ENCODE measurements at regions not wholly inside any gene's neighbourhood (a gene's known extent, or its start where the extent isn't known, plus 50 kb on each side); places are given as distances from the start of the nearest gene placed in this dataset.

DNA sequence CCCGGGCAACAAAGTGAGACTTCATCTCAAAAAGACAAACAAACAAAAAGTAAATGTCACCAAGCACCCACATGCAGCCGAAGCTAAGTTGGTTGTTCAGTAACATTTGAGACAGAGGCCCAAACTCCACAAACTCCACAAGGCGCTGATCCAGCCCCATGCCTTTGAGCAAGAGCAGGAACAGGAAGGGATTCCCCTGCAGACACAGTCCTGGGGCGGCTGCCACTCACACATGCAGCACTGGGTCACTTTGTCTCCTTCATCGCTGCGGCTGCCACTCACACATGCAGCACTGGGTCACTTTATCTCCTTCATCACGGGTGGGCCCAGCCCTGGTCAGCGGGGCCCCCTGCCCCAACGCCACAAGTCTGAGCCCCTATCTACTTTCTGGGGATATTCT, 246.9 kb upstream of the RREB1 start:
- TF ChIP-seq SP1 (IDR thresholded peaks at IDR 0.05) (peak; percentile 18), RXRA (IDR thresholded peaks at IDR 0.05) (no peak), YY1 (IDR thresholded peaks at IDR 0.05) (no peak), FOXA2 (IDR thresholded peaks at IDR 0.05) (no peak), JUND (IDR thresholded peaks at IDR 0.05) (no peak)
- TF ChIP-seq, protein P1, sequence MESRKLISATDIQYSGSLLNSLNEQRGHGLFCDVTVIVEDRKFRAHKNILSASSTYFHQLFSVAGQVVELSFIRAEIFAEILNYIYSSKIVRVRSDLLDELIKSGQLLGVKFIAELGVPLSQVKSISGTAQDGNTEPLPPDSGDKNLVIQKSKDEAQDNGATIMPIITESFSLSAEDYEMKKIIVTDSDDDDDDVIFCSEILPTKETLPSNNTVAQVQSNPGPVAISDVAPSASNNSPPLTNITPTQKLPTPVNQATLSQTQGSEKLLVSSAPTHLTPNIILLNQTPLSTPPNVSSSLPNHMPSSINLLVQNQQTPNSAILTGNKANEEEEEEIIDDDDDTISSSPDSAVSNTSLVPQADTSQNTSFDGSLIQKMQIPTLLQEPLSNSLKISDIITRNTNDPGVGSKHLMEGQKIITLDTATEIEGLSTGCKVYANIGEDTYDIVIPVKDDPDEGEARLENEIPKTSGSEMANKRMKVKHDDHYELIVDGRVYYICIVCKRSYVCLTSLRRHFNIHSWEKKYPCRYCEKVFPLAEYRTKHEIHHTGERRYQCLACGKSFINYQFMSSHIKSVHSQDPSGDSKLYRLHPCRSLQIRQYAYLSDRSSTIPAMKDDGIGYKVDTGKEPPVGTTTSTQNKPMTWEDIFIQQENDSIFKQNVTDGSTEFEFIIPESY (IDR thresholded peaks at IDR 0.05), result no peak
- Histone ChIP-seq H3K9me3 (ENCODE audit: control insufficient read depth in 4 of 4, low read length in 3 of 4) (no peaks in the 10 kb centered on the region), H3K4me3 (ENCODE audit: low read depth in 1 of 3, low read length in 3 of 3) (no peak overlapping the region), H3K27ac (ENCODE audit: low read depth in 1 of 2, low read length in 2 of 2) (peak overlapping the region; percentile 43 to 51), H3K4me1 (ENCODE audit: control insufficient read depth in 4 of 4, insufficient read depth in 4 of 4, low read length in 3 of 4) (peaks cover 0 to 22% (median 11%) of the 10 kb centered on the region in 4 donors), H3K9ac (ENCODE audit: low read depth in 1 of 2, low read length in 2 of 2) (no peak overlapping the region), H3K27me3 (ENCODE audit: control insufficient read depth in 4 of 4, insufficient read depth in 4 of 4, low read length in 3 of 4) (no peaks in the 10 kb centered on the region), H3K36me3 (ENCODE audit: control insufficient read depth in 4 of 4, insufficient read depth in 3 of 4, low read depth in 1 of 4, low read length in 3 of 4) (no peaks in the 10 kb centered on the region)
- no peak for DNase-seq (ENCODE audit: low spot score)
- WGBS, result 74% methylated on average over 9 of the region's 9 CpGs

DNA sequence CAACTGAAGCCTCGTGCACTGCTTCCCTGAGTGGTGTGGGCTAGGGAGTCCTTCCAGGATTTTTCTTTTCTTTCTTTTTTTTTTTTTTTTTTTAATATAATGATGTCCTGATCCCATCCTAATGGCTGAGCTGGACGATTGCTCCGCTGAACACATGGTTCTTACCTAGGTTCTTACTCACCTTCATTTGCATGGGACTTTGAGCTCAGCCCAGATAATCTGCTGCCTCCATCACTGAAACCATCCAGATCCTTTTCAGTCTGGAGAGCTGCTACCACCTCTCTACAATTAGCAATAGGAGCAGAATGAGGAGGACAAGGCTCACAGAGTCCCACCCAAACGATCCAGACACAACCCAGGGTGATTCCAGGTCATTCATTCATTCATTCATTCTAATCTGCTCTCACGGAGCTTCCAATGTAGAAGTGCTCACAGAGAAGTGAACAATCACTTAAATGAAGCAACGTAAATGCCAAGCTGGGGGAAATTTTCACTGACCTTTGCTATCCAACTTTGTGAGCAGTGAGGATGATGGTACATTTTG, 246.3 kb upstream of the RREB1 start:
- 74% methylated on average over 6 of the region's 6 CpGs for WGBS
- TF ChIP-seq SP1 (IDR thresholded peaks at IDR 0.05) (no peak), RXRA (IDR thresholded peaks at IDR 0.05) (no peak), HNF4A (conservative IDR thresholded peaks at IDR 0.05) (peak; percentile 25 to 26), FOXA2 (IDR thresholded peaks at IDR 0.05) (no peak), RAD21 (IDR thresholded peaks at IDR 0.05) (no peak), NR2F2 (IDR thresholded peaks at IDR 0.05) (no peak), YY1 (IDR thresholded peaks at IDR 0.05) (no peak), HNF4G (IDR thresholded peaks at IDR 0.05) (peak; percentile 17)
- TF ChIP-seq, protein P2, sequence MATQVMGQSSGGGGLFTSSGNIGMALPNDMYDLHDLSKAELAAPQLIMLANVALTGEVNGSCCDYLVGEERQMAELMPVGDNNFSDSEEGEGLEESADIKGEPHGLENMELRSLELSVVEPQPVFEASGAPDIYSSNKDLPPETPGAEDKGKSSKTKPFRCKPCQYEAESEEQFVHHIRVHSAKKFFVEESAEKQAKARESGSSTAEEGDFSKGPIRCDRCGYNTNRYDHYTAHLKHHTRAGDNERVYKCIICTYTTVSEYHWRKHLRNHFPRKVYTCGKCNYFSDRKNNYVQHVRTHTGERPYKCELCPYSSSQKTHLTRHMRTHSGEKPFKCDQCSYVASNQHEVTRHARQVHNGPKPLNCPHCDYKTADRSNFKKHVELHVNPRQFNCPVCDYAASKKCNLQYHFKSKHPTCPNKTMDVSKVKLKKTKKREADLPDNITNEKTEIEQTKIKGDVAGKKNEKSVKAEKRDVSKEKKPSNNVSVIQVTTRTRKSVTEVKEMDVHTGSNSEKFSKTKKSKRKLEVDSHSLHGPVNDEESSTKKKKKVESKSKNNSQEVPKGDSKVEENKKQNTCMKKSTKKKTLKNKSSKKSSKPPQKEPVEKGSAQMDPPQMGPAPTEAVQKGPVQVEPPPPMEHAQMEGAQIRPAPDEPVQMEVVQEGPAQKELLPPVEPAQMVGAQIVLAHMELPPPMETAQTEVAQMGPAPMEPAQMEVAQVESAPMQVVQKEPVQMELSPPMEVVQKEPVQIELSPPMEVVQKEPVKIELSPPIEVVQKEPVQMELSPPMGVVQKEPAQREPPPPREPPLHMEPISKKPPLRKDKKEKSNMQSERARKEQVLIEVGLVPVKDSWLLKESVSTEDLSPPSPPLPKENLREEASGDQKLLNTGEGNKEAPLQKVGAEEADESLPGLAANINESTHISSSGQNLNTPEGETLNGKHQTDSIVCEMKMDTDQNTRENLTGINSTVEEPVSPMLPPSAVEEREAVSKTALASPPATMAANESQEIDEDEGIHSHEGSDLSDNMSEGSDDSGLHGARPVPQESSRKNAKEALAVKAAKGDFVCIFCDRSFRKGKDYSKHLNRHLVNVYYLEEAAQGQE (IDR thresholded peaks at IDR 0.05), result no peak
- TF ChIP-seq, protein P1 (IDR thresholded peaks at IDR 0.05), result no peak
- TF ChIP-seq, protein P3, sequence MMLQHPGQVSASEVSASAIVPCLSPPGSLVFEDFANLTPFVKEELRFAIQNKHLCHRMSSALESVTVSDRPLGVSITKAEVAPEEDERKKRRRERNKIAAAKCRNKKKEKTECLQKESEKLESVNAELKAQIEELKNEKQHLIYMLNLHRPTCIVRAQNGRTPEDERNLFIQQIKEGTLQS (IDR thresholded peaks at IDR 0.05), result no peak
- no peak for DNase-seq (ENCODE audit: low spot score)

More for the DNA sequence above, 246.3 kb upstream of the RREB1 start:
- H3K9me3 ChIP-seq (ENCODE audit: control insufficient read depth in 4 of 4, low read length in 3 of 4), result no peaks in the 10 kb centered on the region
- no peak overlapping the region for H3K27ac ChIP-seq (ENCODE audit: low read depth in 1 of 2, low read length in 2 of 2)
- H3K4me1 ChIP-seq (ENCODE audit: control insufficient read depth in 4 of 4, insufficient read depth in 4 of 4, low read length in 3 of 4), result peaks cover 0 to 17% (median 10%) of the 10 kb centered on the region in 4 donors
- H3K27me3 ChIP-seq (ENCODE audit: control insufficient read depth in 4 of 4, insufficient read depth in 4 of 4, low read length in 3 of 4), result no peaks in the 10 kb centered on the region
- H3K9ac ChIP-seq (ENCODE audit: low read depth in 1 of 2, low read length in 2 of 2), result no peak overlapping the region
- no peak overlapping the region for H3K4me3 ChIP-seq (ENCODE audit: low read depth in 1 of 3, low read length in 3 of 3)
- no peaks in the 10 kb centered on the region for H3K36me3 ChIP-seq (ENCODE audit: control insufficient read depth in 4 of 4, insufficient read depth in 3 of 4, low read depth in 1 of 4, low read length in 3 of 4)

All from liver (tissue), 7 donors.